ENCODE measurements at regions not wholly inside any gene's neighbourhood (a gene's known extent, or its start where the extent isn't known, plus 50 kb on each side); places are given as distances from the start of the nearest gene placed in this dataset.

DNA sequence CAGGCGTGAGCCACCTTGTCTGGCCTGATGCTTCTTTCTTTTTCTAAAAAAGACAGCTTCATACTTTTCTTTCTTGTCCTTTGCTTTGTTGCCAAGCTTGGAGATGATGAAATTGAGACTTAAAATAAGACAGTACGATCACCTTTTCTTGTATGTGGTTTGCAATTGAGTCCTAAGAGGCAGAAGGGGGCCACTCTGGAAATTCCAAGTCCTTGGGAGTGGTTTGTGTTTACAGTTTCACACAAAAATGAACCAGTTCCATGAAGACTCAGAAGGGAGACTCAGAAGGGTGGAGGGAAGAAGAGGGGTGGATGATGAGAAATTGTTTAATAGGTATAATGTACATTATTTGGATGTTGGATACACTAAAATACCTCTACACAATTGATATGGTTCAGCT is 70.7 kb upstream of the TNS3 start (continued):
- TF ChIP-seq CTBP2 (IDR thresholded peaks at IDR 0.05; ENCODE audit: borderline replicate concordance, insufficient read depth, insufficient read length, low read length): no peak
- TF ChIP-seq, protein P1, sequence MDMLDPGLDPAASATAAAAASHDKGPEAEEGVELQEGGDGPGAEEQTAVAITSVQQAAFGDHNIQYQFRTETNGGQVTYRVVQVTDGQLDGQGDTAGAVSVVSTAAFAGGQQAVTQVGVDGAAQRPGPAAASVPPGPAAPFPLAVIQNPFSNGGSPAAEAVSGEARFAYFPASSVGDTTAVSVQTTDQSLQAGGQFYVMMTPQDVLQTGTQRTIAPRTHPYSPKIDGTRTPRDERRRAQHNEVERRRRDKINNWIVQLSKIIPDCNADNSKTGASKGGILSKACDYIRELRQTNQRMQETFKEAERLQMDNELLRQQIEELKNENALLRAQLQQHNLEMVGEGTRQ (IDR thresholded peaks at IDR 0.05; ENCODE audit: low read length): no peak
- TF ChIP-seq MAFK (IDR thresholded peaks at IDR 0.05; ENCODE audit: low read depth, low read length): no peak
- no peak for TF ChIP-seq FOSL1 (IDR thresholded peaks at IDR 0.05; ENCODE audit: insufficient read depth, low read depth, low read length)
